ENCODE measurements at regions not wholly inside any gene's neighbourhood (a gene's known extent, or its start where the extent isn't known, plus 50 kb on each side); places are given as distances from the start of the nearest gene placed in this dataset.

DNA sequence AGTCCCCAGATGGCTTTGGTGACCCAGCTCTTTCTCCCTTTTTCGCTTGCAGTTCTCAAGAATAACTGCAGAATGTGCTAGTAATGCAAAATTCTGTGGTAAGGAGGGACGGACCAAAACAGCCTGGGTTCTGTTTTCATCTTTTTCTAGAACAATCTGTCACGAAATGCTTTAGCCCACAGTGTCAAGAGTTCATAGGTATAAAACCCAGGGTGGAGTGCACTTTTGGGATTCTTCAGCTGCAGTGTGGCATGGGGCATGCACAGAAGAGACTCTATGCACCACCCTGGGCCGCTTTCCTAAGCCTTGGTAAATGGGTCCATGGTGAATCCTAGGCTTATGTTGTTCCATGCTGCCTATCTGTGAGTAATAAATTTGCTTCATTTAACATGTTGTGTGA lies 1072.7 kb upstream of the GBE1 start:
- TF ChIP-seq NFIC (IDR thresholded peaks at IDR 0.05), result no peak
- no peak for TF ChIP-seq CTCF (IDR thresholded peaks at IDR 0.05 in 2 of 3, conservative IDR thresholded peaks at IDR 0.05 in 1 of 3; ENCODE audit: insufficient read depth in 2 of 3, low read depth in 1 of 3, low read length in 3 of 3)
- no peak for TF ChIP-seq MYC (IDR thresholded peaks at IDR 0.05; ENCODE audit: low read depth, low read length)
- no peak for TF ChIP-seq MYC (CRISPR knock-in tag; IDR thresholded peaks at IDR 0.05; ENCODE audit: borderline replicate concordance, low read depth)
- TF ChIP-seq SFPQ (IDR thresholded peaks at IDR 0.05; ENCODE audit: low read depth, low read length), result no peak
- TF ChIP-seq TBL1XR1 (IDR thresholded peaks at IDR 0.05; ENCODE audit: low read length in 2 of 2), result no peak
- TF ChIP-seq MYBL2 (IDR thresholded peaks at IDR 0.05; ENCODE audit: low read depth), result no peak
- no peak for TF ChIP-seq MYBL2 (CRISPR knock-in tag; IDR thresholded peaks at IDR 0.05; ENCODE audit: borderline replicate concordance)
- no peak for TF ChIP-seq HIVEP1 (CRISPR knock-in tag; IDR thresholded peaks at IDR 0.05)
- no peak for TF ChIP-seq ZNF143 (CRISPR knock-in tag; IDR thresholded peaks at IDR 0.05)
- no peak for TF ChIP-seq POLR2A (conservative IDR thresholded peaks at IDR 0.05)
- no peak for TF ChIP-seq SIN3B (IDR thresholded peaks at IDR 0.05; ENCODE audit: low read depth)
- no peak for TF ChIP-seq ZNF311 (CRISPR knock-in tag; IDR thresholded peaks at IDR 0.05)
